ENCODE measurements at regions not wholly inside any gene's neighbourhood (a gene's known extent, or its start where the extent isn't known, plus 50 kb on each side); places are given as distances from the start of the nearest gene placed in this dataset.
"Not testable (repeated sequence)": the region's sequence is repeated elsewhere in the genome, so short reads cannot be mapped to it uniquely, and the experiment has no call there.

- no peak overlapping the region for H3K4me2 ChIP-seq (ENCODE audit: low read length)
- no peaks in the 10 kb centered on the region for H3K27me3 ChIP-seq (ENCODE audit: control insufficient read depth, insufficient read depth, low read length)
- H2AFZ ChIP-seq, result no peak overlapping the region
- H3K4me3 ChIP-seq (ENCODE audit: low read depth, low read length), result no peak overlapping the region
- H3K4me1 ChIP-seq, result no peaks in the 10 kb centered on the region
- TF ChIP-seq, protein P1, sequence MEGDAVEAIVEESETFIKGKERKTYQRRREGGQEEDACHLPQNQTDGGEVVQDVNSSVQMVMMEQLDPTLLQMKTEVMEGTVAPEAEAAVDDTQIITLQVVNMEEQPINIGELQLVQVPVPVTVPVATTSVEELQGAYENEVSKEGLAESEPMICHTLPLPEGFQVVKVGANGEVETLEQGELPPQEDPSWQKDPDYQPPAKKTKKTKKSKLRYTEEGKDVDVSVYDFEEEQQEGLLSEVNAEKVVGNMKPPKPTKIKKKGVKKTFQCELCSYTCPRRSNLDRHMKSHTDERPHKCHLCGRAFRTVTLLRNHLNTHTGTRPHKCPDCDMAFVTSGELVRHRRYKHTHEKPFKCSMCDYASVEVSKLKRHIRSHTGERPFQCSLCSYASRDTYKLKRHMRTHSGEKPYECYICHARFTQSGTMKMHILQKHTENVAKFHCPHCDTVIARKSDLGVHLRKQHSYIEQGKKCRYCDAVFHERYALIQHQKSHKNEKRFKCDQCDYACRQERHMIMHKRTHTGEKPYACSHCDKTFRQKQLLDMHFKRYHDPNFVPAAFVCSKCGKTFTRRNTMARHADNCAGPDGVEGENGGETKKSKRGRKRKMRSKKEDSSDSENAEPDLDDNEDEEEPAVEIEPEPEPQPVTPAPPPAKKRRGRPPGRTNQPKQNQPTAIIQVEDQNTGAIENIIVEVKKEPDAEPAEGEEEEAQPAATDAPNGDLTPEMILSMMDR (IDR thresholded peaks at IDR 0.05), result no peak
- no peaks in the 10 kb centered on the region for H3K9me3 ChIP-seq (ENCODE audit: control insufficient read depth, low read length)
- H3K79me2 ChIP-seq, result no peaks in the 10 kb centered on the region
- H3K27ac ChIP-seq, result no peak overlapping the region
- H3K36me3 ChIP-seq (ENCODE audit: control insufficient read depth, insufficient read depth, low read length), result no peaks in the 10 kb centered on the region
- no peak overlapping the region for H3K9ac ChIP-seq
These were observed 85.6 kb downstream of the RAP2B start for GRCh38 chr3:153247331-153248330.

DNA sequence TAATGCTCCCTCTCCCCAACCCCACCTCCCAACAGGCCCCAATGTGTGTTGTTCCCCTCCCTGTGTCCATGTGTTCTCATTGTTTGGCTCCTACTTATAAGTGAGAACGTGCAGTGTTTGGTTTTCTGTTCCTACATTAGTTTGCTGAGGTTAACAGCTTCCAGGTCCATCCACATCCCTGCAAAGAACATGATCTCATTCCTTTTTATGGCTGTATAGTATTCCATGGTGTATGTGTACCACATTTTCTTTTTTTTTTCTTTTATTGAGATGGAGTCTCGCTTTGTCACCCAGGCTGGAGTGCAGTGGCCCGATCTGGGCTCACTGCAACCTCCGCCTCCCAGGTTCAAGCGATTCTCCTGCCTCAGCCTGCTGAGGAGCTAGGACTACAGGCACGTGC is 86.8 kb downstream of the RAP2B start:
- not testable (repeated sequence) for H3K27ac ChIP-seq; H3K4me2 ChIP-seq (ENCODE audit: low read length); H3K36me3 ChIP-seq (ENCODE audit: control insufficient read depth, insufficient read depth, low read length); H3K9ac ChIP-seq; H3K27me3 ChIP-seq (ENCODE audit: control insufficient read depth, insufficient read depth, low read length); H3K4me3 ChIP-seq (ENCODE audit: low read depth, low read length); H3K4me1 ChIP-seq; H3K9me3 ChIP-seq (ENCODE audit: control insufficient read depth, low read length); H2AFZ ChIP-seq; H3K79me2 ChIP-seq

GRCh38 chr3:153249906-153250305 is 87.9 kb downstream of the RAP2B start:
- no peak overlapping the region for H3K27ac ChIP-seq
- H2AFZ ChIP-seq, result no peak overlapping the region
- no peaks in the 10 kb centered on the region for H3K27me3 ChIP-seq (ENCODE audit: control insufficient read depth, insufficient read depth, low read length)
- no peak overlapping the region for H3K4me3 ChIP-seq (ENCODE audit: low read depth, low read length)
- no peaks in the 10 kb centered on the region for H3K79me2 ChIP-seq
- no peaks in the 10 kb centered on the region for H3K9me3 ChIP-seq (ENCODE audit: control insufficient read depth, low read length)
- H3K36me3 ChIP-seq (ENCODE audit: control insufficient read depth, insufficient read depth, low read length), result no peaks in the 10 kb centered on the region
- TF ChIP-seq, protein P1 (IDR thresholded peaks at IDR 0.05), result no peak
- no peak overlapping the region for H3K9ac ChIP-seq
- no peak overlapping the region for H3K4me2 ChIP-seq (ENCODE audit: low read length)
- no peaks in the 10 kb centered on the region for H3K4me1 ChIP-seq

GRCh38 chr3:153250446-153250845 is 88.4 kb downstream of the RAP2B start:
- no peak overlapping the region for H3K27ac ChIP-seq

GRCh38 chr3:153252963-153253362 is 90.9 kb downstream of the RAP2B start:
- no peak overlapping the region for H3K27ac ChIP-seq
- no peaks in the 10 kb centered on the region for H3K4me1 ChIP-seq
- no peak overlapping the region for H3K4me3 ChIP-seq (ENCODE audit: low read depth, low read length)
- TF ChIP-seq, protein P1 (IDR thresholded peaks at IDR 0.05), result no peak
- no peak overlapping the region for H3K4me2 ChIP-seq (ENCODE audit: low read length)
- no peak overlapping the region for H3K9ac ChIP-seq
- H2AFZ ChIP-seq, result no peak overlapping the region
- no peaks in the 10 kb centered on the region for H3K27me3 ChIP-seq (ENCODE audit: control insufficient read depth, insufficient read depth, low read length)
- no peaks in the 10 kb centered on the region for H3K36me3 ChIP-seq (ENCODE audit: control insufficient read depth, insufficient read depth, low read length)
- no peaks in the 10 kb centered on the region for H3K79me2 ChIP-seq
- no peaks in the 10 kb centered on the region for H3K9me3 ChIP-seq (ENCODE audit: control insufficient read depth, low read length)

More at GRCh38 chr3:153250446-153250845, 88.4 kb downstream of the RAP2B start:
- H3K9ac ChIP-seq, result no peak overlapping the region
- no peaks in the 10 kb centered on the region for H3K36me3 ChIP-seq (ENCODE audit: control insufficient read depth, insufficient read depth, low read length)
- H3K4me3 ChIP-seq (ENCODE audit: low read depth, low read length), result no peak overlapping the region
- no peaks in the 10 kb centered on the region for H3K9me3 ChIP-seq (ENCODE audit: control insufficient read depth, low read length)
- no peaks in the 10 kb centered on the region for H3K79me2 ChIP-seq
- TF ChIP-seq, protein P1 (IDR thresholded peaks at IDR 0.05), result no peak
- no peaks in the 10 kb centered on the region for H3K27me3 ChIP-seq (ENCODE audit: control insufficient read depth, insufficient read depth, low read length)
- no peaks in the 10 kb centered on the region for H3K4me1 ChIP-seq
- H2AFZ ChIP-seq, result no peak overlapping the region
- H3K4me2 ChIP-seq (ENCODE audit: low read length), result no peak overlapping the region

All from parathyroid adenoma (tissue), 2 donors.